ENCODE measurements at regions not wholly inside any gene's neighbourhood (a gene's known extent, or its start where the extent isn't known, plus 50 kb on each side); places are given as distances from the start of the nearest gene placed in this dataset.

DNA sequence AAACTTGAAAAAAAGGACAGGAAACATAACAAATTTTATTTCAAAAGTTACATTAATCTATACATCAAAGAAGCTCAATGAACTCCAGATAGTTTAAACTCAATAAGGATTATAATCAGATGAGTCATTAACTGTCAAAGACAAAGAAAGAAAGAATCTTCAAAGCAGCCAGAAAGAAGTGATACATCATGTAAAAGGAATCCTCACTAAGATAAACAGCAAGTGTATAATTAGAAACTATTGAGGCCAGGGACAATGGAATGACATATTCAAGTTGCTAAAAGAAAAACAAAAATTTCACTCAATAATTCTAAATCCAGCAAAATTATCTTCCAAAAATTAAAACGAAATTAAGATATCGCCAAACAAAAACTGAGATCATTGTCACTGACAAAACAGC lies 161.6 kb upstream of the NWD2 start:
- no peaks in the 10 kb centered on the region for H3K4me1 ChIP-seq (ENCODE audit: control insufficient read depth, insufficient read depth, low read length)
- 91% methylated on average over 2 of the region's 2 CpGs for WGBS
- H3K4me3 ChIP-seq (ENCODE audit: low read length), result no peak overlapping the region
- H3K27me3 ChIP-seq (ENCODE audit: control insufficient read depth, insufficient read depth), result no peaks in the 10 kb centered on the region
- DNase-seq (no peak), ATAC-seq (no peak)
- intact Hi-C loops (cut with DNase I), result no loop called here
- H3K27ac ChIP-seq (ENCODE audit: low read length), result no peak overlapping the region
- no peaks in the 10 kb centered on the region for H3K9me3 ChIP-seq (ENCODE audit: control insufficient read depth, low read length)

DNA sequence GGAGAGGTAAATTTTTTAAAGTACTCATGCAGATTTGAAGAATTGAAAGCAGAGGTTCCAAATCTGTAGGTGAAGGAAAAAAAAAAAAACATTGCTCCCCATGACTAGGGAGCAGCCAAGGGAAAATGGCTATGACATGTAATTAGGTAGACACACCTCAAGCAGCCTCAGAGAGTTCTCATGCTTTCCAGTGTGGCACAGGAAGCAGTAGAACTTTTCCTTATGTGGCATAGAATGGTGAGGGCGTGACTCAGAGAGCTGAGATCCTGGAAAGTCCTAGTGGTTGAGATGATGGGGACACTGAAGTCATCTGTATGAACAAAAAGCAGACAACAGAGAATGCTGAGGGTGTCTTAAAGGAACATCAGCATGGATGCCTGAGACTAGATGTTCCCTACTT lies 148.6 kb upstream of the NWD2 start:
- Histone ChIP-seq H3K27me3 (ENCODE audit: control insufficient read depth, insufficient read depth) (no peaks in the 10 kb centered on the region), H3K4me1 (ENCODE audit: control insufficient read depth, insufficient read depth, low read length) (no peaks in the 10 kb centered on the region), H3K9me3 (ENCODE audit: control insufficient read depth, low read length) (no peaks in the 10 kb centered on the region), H3K4me3 (ENCODE audit: low read length) (no peak overlapping the region), H3K27ac (ENCODE audit: low read length) (no peak overlapping the region)
- DNase-seq (no peak), ATAC-seq (no peak)
- intact Hi-C loops (cut with DNase I), result no loop called here
- 91% methylated on average over 1 of the region's 1 CpG for WGBS

DNA sequence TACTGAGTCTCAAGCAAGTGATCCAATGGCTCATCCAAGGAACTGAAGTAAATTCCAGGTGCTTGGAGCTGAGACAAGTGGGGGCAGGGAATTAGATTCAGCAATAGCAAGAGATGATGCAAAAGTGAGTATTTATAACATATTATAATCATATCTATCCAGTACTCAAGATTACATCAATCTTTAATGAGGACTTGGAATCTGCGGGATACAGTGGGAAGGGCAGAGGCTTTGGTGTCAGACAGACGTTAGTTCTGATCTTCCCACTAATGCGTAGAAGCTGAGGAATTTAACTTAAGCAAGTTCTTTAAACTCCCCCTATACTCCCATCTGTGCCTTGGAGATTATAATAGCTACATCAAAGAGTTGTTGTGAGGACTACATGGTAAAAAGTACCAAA lies 143.4 kb upstream of the NWD2 start:
- 70% methylated on average over 3 of the region's 3 CpGs for WGBS
- no peak for ATAC-seq

DNA sequence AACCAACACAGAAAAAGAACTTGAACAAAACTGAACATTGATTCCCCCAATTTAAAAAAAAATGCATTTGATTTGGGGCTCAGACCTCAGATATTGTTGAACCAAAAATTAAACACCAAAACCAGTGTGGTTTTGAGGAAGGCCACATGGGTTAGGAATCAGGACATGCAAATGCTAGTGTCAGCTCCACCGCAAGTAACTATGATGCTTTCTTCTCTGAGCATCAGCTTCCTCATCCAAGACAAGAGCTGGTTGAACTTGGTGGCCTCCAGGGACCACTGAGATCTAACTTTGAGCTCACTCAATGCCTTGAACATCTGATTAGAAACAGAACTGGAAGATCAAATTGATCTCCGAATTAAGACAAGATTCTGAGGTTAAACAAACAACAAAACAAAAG lies 142.9 kb upstream of the NWD2 start:
- WGBS, result 82% methylated on average over 2 of the region's 2 CpGs
- ATAC-seq, result no peak
- Histone ChIP-seq H3K9me3 (ENCODE audit: control insufficient read depth, low read length) (no peaks in the 10 kb centered on the region), H3K4me1 (ENCODE audit: control insufficient read depth, insufficient read depth, low read length) (no peaks in the 10 kb centered on the region), H3K27me3 (ENCODE audit: control insufficient read depth, insufficient read depth) (no peaks in the 10 kb centered on the region), H3K27ac (ENCODE audit: low read length) (no peak overlapping the region), H3K4me3 (ENCODE audit: low read length) (no peak overlapping the region)
- intact Hi-C loops (cut with DNase I), result no loop called here
- DNase-seq, result no peak

More for the DNA sequence above, 143.4 kb upstream of the NWD2 start:
- Histone ChIP-seq H3K27ac (ENCODE audit: low read length) (no peak overlapping the region), H3K4me1 (ENCODE audit: control insufficient read depth, insufficient read depth, low read length) (no peaks in the 10 kb centered on the region), H3K27me3 (ENCODE audit: control insufficient read depth, insufficient read depth) (no peaks in the 10 kb centered on the region), H3K4me3 (ENCODE audit: low read length) (no peak overlapping the region), H3K9me3 (ENCODE audit: control insufficient read depth, low read length) (no peaks in the 10 kb centered on the region)
- intact Hi-C loops (cut with DNase I), result no loop called here
- DNase-seq, result no peak

GRCh38 chr4:37109756-37110155 lies 134.8 kb upstream of the NWD2 start:
- ATAC-seq (no peak), DNase-seq (no peak)
- no peaks in the 10 kb centered on the region for H3K27me3 ChIP-seq (ENCODE audit: control insufficient read depth, insufficient read depth)
- intact Hi-C loops (cut with DNase I), result no loop called here
- no peak overlapping the region for H3K27ac ChIP-seq (ENCODE audit: low read length)
- H3K4me1 ChIP-seq (ENCODE audit: control insufficient read depth, insufficient read depth, low read length), result no peaks in the 10 kb centered on the region
- H3K4me3 ChIP-seq (ENCODE audit: low read length), result no peak overlapping the region
- whole genome bisulfite sequencing, result 25% methylated on average over 1 of the region's 1 CpG
- no peaks in the 10 kb centered on the region for H3K9me3 ChIP-seq (ENCODE audit: control insufficient read depth, low read length)

DNA sequence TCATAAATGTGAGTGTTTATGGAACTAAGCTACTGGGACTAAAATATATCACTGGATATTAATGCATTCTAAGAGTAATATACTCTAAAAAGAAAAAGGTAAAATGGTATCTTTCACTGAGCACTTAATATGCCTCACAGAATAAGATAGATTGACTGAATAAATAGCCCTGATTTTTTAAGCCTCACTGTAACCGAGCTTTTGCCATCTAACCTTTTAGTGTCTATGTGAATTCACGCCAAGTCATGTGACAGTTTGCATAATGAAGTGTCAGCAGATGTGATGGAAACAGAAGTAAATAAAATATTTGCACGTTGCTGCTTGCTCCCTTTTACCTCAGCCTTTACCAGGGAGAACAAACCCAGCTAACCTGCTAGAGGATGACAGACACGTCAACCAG lies 119.7 kb upstream of the NWD2 start:
- WGBS, result 58% methylated on average over 4 of the region's 4 CpGs
- H3K9me3 ChIP-seq (ENCODE audit: control insufficient read depth, low read length), result no peaks in the 10 kb centered on the region
- H3K27ac ChIP-seq (ENCODE audit: low read length), result no peak overlapping the region

GRCh38 chr4:37126051-37126450 lies 118.5 kb upstream of the NWD2 start:
- Histone ChIP-seq H3K27me3 (ENCODE audit: control insufficient read depth, insufficient read depth) (no peaks in the 10 kb centered on the region), H3K9me3 (ENCODE audit: control insufficient read depth, low read length) (no peaks in the 10 kb centered on the region), H3K4me1 (ENCODE audit: control insufficient read depth, insufficient read depth, low read length) (no peaks in the 10 kb centered on the region), H3K4me3 (ENCODE audit: low read length) (no peak overlapping the region), H3K27ac (ENCODE audit: low read length) (no peak overlapping the region)
- intact Hi-C loops (cut with DNase I), result no loop called here
- DNase-seq, result no peak
- no peak for ATAC-seq

More for the DNA sequence above, 119.7 kb upstream of the NWD2 start:
- DNase-seq, result no peak
- Histone ChIP-seq H3K4me3 (ENCODE audit: low read length) (no peak overlapping the region), H3K27me3 (ENCODE audit: control insufficient read depth, insufficient read depth) (no peaks in the 10 kb centered on the region), H3K4me1 (ENCODE audit: control insufficient read depth, insufficient read depth, low read length) (no peaks in the 10 kb centered on the region)
- intact Hi-C loops (cut with DNase I), result no loop called here
- ATAC-seq, result no peak

DNA sequence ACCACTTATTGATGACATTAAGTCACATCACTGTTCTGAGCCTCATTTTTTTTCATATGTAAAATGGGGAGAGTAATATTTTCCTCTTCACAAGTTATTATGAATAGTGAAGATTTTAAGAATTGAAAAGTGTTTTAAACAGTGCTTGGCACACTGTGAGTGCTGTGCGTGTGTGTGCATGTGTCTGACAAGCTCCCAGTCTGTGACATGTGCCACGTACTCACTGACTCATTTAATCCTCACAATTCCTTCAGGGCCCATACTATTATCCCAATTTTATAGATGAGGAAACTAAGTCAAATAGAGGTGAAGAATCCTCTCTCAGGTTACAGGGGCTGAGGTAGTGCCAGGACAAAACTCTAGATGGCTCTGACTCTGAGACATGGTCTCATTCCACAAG lies 114.1 kb upstream of the NWD2 start:
- Histone ChIP-seq H3K4me1 (ENCODE audit: control insufficient read depth, insufficient read depth, low read length) (no peaks in the 10 kb centered on the region), H3K27ac (ENCODE audit: low read length) (no peak overlapping the region), H3K9me3 (ENCODE audit: control insufficient read depth, low read length) (no peaks in the 10 kb centered on the region), H3K4me3 (ENCODE audit: low read length) (no peak overlapping the region), H3K27me3 (ENCODE audit: control insufficient read depth, insufficient read depth) (no peaks in the 10 kb centered on the region)
- intact Hi-C loops (cut with DNase I), result no loop called here
- DNase-seq, result no peak
- 80% methylated on average over 2 of the region's 2 CpGs for WGBS
- no peak for ATAC-seq

- Histone ChIP-seq H3K4me1 (ENCODE audit: control insufficient read depth, insufficient read depth, low read length) (no peaks in the 10 kb centered on the region), H3K9me3 (ENCODE audit: control insufficient read depth, low read length) (no peaks in the 10 kb centered on the region), H3K4me3 (ENCODE audit: low read length) (no peak overlapping the region), H3K27me3 (ENCODE audit: control insufficient read depth, insufficient read depth) (no peaks in the 10 kb centered on the region), H3K27ac (ENCODE audit: low read length) (no peak overlapping the region)
- ATAC-seq, result no peak
- intact Hi-C loops (cut with DNase I), result no loop called here
- no peak for DNase-seq
Measured at GRCh38 chr4:37132351-37132974, 112.1 kb upstream of the NWD2 start.

- Histone ChIP-seq H3K27me3 (ENCODE audit: control insufficient read depth, insufficient read depth) (no peaks in the 10 kb centered on the region), H3K27ac (ENCODE audit: low read length) (no peak overlapping the region), H3K4me1 (ENCODE audit: control insufficient read depth, insufficient read depth, low read length) (no peaks in the 10 kb centered on the region), H3K4me3 (ENCODE audit: low read length) (no peak overlapping the region), H3K9me3 (ENCODE audit: control insufficient read depth, low read length) (no peaks in the 10 kb centered on the region)
- intact Hi-C loops (cut with DNase I), result no loop called here
- DNase-seq, result no peak
- ATAC-seq, result no peak
- WGBS, result 75% methylated on average over 1 of the region's 1 CpG
Measured at GRCh38 chr4:37132975-37133360, 111.6 kb upstream of the NWD2 start.

DNA sequence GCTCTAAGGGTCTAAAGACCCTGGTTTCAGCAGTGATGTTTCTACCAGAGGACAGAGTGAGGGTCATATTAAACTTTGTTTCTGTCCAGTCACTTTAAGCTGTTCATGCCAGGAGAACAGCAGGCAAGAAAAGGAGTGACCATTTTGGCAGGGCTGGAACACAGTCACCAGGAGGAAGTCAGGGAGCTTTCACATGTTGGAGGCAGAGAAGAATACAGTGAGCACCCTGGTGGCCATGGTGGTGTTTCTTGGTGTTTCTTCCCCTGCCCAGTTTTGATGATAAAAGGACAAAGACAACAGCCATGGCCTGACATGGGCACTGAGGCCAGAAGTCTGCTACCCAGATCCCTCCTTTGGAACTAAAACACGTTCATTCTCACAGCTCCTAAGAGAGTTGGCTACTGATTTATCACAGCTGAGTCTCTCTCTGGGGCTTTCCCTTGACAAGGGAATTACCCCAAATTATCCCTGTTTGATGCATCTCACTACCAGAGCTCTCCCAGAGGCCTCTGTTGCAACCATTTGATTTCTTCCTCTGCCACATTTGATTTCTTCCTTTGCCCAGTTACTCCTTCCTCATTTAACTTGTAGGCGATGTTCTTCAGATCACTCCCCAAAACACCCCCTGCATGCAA lies 106.4 kb upstream of the NWD2 start:
- 68% methylated on average over 2 of the region's 2 CpGs for WGBS
- H3K4me1 ChIP-seq (ENCODE audit: control insufficient read depth, insufficient read depth, low read length), result no peaks in the 10 kb centered on the region
- H3K4me3 ChIP-seq (ENCODE audit: low read length), result no peak overlapping the region
- no peaks in the 10 kb centered on the region for H3K27me3 ChIP-seq (ENCODE audit: control insufficient read depth, insufficient read depth)
- H3K27ac ChIP-seq (ENCODE audit: low read length), result no peak overlapping the region
- intact Hi-C loops (cut with DNase I), result no loop called here
- no peaks in the 10 kb centered on the region for H3K9me3 ChIP-seq (ENCODE audit: control insufficient read depth, low read length)
- DNase-seq (no peak), ATAC-seq (no peak)

GRCh38 chr4:37138789-37139188 lies 105.8 kb upstream of the NWD2 start:
- DNase-seq, result no peak
- ATAC-seq, result no peak
- H3K27me3 ChIP-seq (ENCODE audit: control insufficient read depth, insufficient read depth), result no peaks in the 10 kb centered on the region
- no peak overlapping the region for H3K4me3 ChIP-seq (ENCODE audit: low read length)
- intact Hi-C loops (cut with DNase I), result no loop called here
- no peaks in the 10 kb centered on the region for H3K9me3 ChIP-seq (ENCODE audit: control insufficient read depth, low read length)
- 57% methylated on average over 2 of the region's 2 CpGs for WGBS
- H3K27ac ChIP-seq (ENCODE audit: low read length), result no peak overlapping the region
- no peaks in the 10 kb centered on the region for H3K4me1 ChIP-seq (ENCODE audit: control insufficient read depth, insufficient read depth, low read length)
